Loucy (cell line): ENCODE measurements at regions not wholly inside any gene's neighbourhood (a gene's known extent, or its start where the extent isn't known, plus 50 kb on each side); places are given as distances from the start of the nearest gene placed in this dataset.

Experiments used
- H2AFZ ChIP-seq: fragments of 200-600 bp; sonication (generic); 2 replicates; pipeline ENCODE4 v1.6.0; 2016; ENCODE audit warnings: antibody characterized with exemption, mild to moderate bottlenecking, low read length, moderate library complexity
- H3F3A ChIP-seq: fragments of 200-600 bp; 2 replicates; pipeline ENCODE4 v1.6.0; 2016; ENCODE audit warnings: antibody characterized with exemption, low read depth, mild to moderate bottlenecking
- H3K27me3 ChIP-seq: fragments of 200-600 bp; sonication (generic); 2 replicates; pipeline ENCODE4 v1.6.1; 2014; ENCODE audit warnings: low read length, mild to moderate bottlenecking; ENCODE audit not compliant: insufficient read depth, poor library complexity, severe bottlenecking
- H3K36me3 ChIP-seq: fragments of 200-600 bp; sonication (generic); 2 replicates; pipeline ENCODE4 v1.6.1; 2016; ENCODE audit warnings: low read length; ENCODE audit not compliant: insufficient read depth
- H3K4me1 ChIP-seq: fragments of 200-600 bp; sonication (generic); 2 replicates; pipeline ENCODE4 v1.5.1; 2014; ENCODE audit warnings: low read length, mild to moderate bottlenecking; ENCODE audit not compliant: insufficient read depth, poor library complexity, severe bottlenecking
- H3K4me2 ChIP-seq: fragments of 200-600 bp; sonication (generic); 2 replicates; pipeline ENCODE4 v1.6.0; 2014; ENCODE audit warnings: antibody characterized with exemption, low read length, low read depth, mild to moderate bottlenecking; ENCODE audit not compliant: poor library complexity, severe bottlenecking
- H3K4me3 ChIP-seq: fragments of 200-600 bp; sonication (generic); 2 replicates; pipeline ENCODE4 v1.5.1; 2014; ENCODE audit warnings: low read length, mild to moderate bottlenecking, mixed read lengths; ENCODE audit not compliant: poor library complexity, severe bottlenecking
- H3K79me2 ChIP-seq: fragments of 200-600 bp; sonication (generic); 2 replicates; pipeline ENCODE4 v1.6.1; 2014; ENCODE audit warnings: low read length; ENCODE audit not compliant: insufficient read depth
- H3K9ac ChIP-seq: fragments of 200-600 bp; sonication (generic); 2 replicates; pipeline ENCODE4 v1.6.0; 2014; ENCODE audit warnings: mild to moderate bottlenecking, low read depth, low read length, moderate library complexity; ENCODE audit not compliant: poor library complexity, severe bottlenecking
- H3K9me2 ChIP-seq: fragments of 200-600 bp; sonication (generic); replicated peaks from 2 replicates; pipeline ENCODE4 v1.6.1; 2016; ENCODE audit warnings: low read depth, low read length, mixed read lengths
- H3K9me3 ChIP-seq: fragments of 200-600 bp; sonication (generic); 2 replicates; pipeline ENCODE4 v1.6.1; 2014; ENCODE audit warnings: mild to moderate bottlenecking, antibody characterized with exemption, low read length, low read depth; ENCODE audit not compliant: insufficient read depth
- H4K20me1 ChIP-seq: fragments of 200-600 bp; sonication (generic); 2 replicates; pipeline ENCODE4 v1.6.0; 2014; ENCODE audit warnings: antibody characterized with exemption, low read length, mild to moderate bottlenecking; ENCODE audit not compliant: insufficient read depth, poor library complexity, severe bottlenecking
- CTCF ChIP-seq: fragments of 200-600 bp; sonication (generic); conservative IDR thresholded peaks from 2 replicates; pipeline ENCODE4 v1.5.1; 2014; ENCODE audit warnings: mild to moderate bottlenecking, antibody characterized with exemption, low read length
- EZH2phosphoT487 ChIP-seq: fragments of 200-600 bp; IDR thresholded peaks from 2 replicates; pipeline ENCODE4 v1.6.1; 2018; ENCODE audit warnings: antibody characterized with exemption, mild to moderate bottlenecking, moderate library complexity, borderline replicate concordance

- Histone ChIP-seq H3K9me3 (peaks cover 5% of the 10 kb centered on the region; the same call in 1 of the 2 replicates), H3K9ac (no peak overlapping the region), H2AFZ (no peak overlapping the region), H4K20me1 (no peaks in the 10 kb centered on the region), H3K4me2 (no peak overlapping the region), H3K79me2 (no peaks in the 10 kb centered on the region), H3K4me3 (no peak overlapping the region), H3K27me3 (no peaks in the 10 kb centered on the region), H3K9me2 (no peaks in the 10 kb centered on the region), H3F3A (no peaks in the 10 kb centered on the region), H3K4me1 (no peaks in the 10 kb centered on the region), H3K36me3 (no peaks in the 10 kb centered on the region)
- no peak for TF ChIP-seq CTCF
Measured at GRCh38 chr21:34205811-34206571, 132.6 kb downstream of the MRPS6 start.

- Histone ChIP-seq H3K9me3 (peaks cover 5% of the 10 kb centered on the region; the same call in 1 of the 2 replicates), H3K4me3 (no peak overlapping the region), H3K27me3 (no peaks in the 10 kb centered on the region), H3K79me2 (no peaks in the 10 kb centered on the region), H3F3A (no peaks in the 10 kb centered on the region), H3K9ac (no peak overlapping the region), H3K9me2 (no peaks in the 10 kb centered on the region), H4K20me1 (no peaks in the 10 kb centered on the region), H3K36me3 (no peaks in the 10 kb centered on the region), H3K4me2 (no peak overlapping the region), H2AFZ (no peak overlapping the region), H3K4me1 (no peaks in the 10 kb centered on the region)
- TF ChIP-seq EZH2phosphoT487: no peak
- TF ChIP-seq CTCF: no peak
Measured at GRCh38 chr21:34213959-34214358, 140.6 kb downstream of the MRPS6 start.

- no peak overlapping the region for H3K4me2 ChIP-seq
- TF ChIP-seq CTCF (no peak), EZH2phosphoT487 (no peak)
- no peaks in the 10 kb centered on the region for H3K36me3 ChIP-seq
- no peaks in the 10 kb centered on the region for H3K9me2 ChIP-seq
- H3K4me1 ChIP-seq: no peaks in the 10 kb centered on the region
- no peaks in the 10 kb centered on the region for H4K20me1 ChIP-seq
- no peaks in the 10 kb centered on the region for H3F3A ChIP-seq
- no peaks in the 10 kb centered on the region for H3K27me3 ChIP-seq
- no peaks in the 10 kb centered on the region for H3K79me2 ChIP-seq
- no peak overlapping the region for H3K9ac ChIP-seq
- no peaks in the 10 kb centered on the region for H3K9me3 ChIP-seq
- no peak overlapping the region for H2AFZ ChIP-seq
- H3K4me3 ChIP-seq: no peak overlapping the region
Measured at GRCh38 chr21:34215501-34215900, 142.1 kb downstream of the MRPS6 start.
